Esophagus muscularis mucosa (tissue), 4 donors: ENCODE measurements at regions not wholly inside any gene's neighbourhood (a gene's known extent, or its start where the extent isn't known, plus 50 kb on each side); places are given as distances from the start of the nearest gene placed in this dataset.

Experiments
- CTCF ChIP-seq, 3 experiments: fragments of 200-600 bp in 2 of 3; fragments of 450-650 bp in 1 of 3; sonication (generic) in 2 of 3; IDR thresholded peaks; one replicate each; pipeline ENCODE4 v1.5.1; 2017 to 2019; ENCODE audit warnings: antibody characterized with exemption in 3 of 3, mild to moderate bottlenecking in 2 of 3, moderate library complexity in 1 of 3
- EP300 ChIP-seq: sonication (generic); formaldehyde crosslinking; IDR thresholded peaks from one replicate; pipeline ENCODE4 v1.6.1; 2017; ENCODE audit warnings: antibody characterized with exemption
- POLR2A ChIP-seq: fragments of 450-650 bp; IDR thresholded peaks from one replicate; pipeline ENCODE4 v1.6.1; 2017; ENCODE audit warnings: antibody characterized with exemption, moderate library complexity, mild to moderate bottlenecking, low read depth

DNA sequence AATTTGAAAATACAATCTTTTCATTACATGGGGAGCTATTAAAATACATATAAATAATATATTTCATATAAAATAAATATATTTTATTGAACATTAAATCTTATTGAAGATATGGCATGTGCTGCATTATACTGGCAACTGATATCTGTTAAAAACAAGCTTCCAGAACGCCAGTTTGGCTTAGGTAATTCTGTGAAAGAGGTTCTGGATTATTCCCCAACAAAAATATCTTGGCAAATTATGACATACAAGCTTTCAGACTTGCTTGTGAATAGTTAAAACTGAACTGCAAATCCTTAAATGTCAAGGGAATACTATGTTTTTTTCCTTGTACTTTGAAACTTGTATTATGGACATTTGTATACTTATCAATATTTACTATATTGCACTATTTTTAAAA is 210.2 kb upstream of the LCORL start:
- TF ChIP-seq CTCF (IDR thresholded peaks at IDR 0.05) = no peak
- no peak for TF ChIP-seq POLR2A
- no peak for TF ChIP-seq EP300
